ENCODE measurements at regions not wholly inside any gene's neighbourhood (a gene's known extent, or its start where the extent isn't known, plus 50 kb on each side); places are given as distances from the start of the nearest gene placed in this dataset.

DNA sequence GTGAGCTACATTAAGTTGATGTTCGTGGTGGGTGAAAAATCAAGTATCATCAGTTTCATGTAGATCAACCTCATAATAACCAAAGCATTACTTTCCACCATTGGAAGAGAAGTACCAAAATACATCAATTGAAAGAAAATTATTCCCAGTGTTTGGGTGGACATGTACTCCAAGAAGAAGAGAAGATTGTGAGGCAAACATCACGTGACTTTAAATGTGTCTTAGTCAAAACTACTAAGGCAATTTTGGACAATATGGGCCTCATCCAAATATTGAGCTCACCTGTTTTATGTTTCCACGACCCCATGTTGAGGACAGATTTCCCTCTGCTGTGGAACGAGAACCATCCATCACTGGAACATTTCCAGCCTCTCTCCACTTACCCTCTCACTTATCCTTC lies 303.0 kb upstream of the LMCD1 start:
- no peak for DNase-seq (ENCODE audit: low read depth)

DNA sequence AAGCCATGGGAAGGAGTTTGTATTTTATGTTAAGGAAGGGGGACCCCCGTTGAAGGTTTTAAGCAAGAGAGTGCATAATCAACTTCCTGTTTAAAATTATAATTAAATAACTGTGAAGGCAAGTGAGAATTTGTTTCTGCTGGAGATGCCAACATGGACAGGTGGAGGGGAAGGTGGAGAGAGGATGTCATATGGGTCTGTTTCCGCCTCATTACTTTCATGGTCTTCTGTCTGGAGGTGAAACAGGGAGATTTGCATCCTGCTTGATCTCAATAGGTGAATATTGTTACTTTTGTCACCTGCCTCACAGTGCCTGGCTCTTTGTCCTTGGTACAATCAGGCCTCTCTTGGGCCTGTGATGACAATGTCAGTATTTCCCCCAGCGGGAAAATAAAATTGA lies 300.6 kb upstream of the LMCD1 start:
- no peak for DNase-seq (ENCODE audit: low read depth)

DNA sequence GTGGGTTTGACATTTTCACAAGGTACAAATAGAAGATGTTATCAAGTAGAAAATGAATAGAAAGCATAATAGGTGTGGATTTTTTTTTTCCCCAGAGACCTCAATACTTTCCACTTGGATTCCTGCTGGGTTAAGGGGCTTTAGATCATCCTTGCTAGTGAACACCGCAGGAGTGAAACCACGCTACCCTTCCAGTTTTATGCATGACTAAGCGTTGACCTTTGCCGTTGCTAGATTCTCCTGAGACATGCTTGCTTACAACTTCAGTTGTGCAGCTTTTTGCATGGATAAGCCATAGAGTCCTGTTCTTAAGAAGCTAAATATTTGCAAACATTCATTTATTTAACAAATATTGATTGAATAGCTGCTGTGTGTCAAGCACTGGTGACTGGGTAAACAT lies 299.7 kb upstream of the LMCD1 start:
- no peak for DNase-seq (ENCODE audit: low read depth)

DNA sequence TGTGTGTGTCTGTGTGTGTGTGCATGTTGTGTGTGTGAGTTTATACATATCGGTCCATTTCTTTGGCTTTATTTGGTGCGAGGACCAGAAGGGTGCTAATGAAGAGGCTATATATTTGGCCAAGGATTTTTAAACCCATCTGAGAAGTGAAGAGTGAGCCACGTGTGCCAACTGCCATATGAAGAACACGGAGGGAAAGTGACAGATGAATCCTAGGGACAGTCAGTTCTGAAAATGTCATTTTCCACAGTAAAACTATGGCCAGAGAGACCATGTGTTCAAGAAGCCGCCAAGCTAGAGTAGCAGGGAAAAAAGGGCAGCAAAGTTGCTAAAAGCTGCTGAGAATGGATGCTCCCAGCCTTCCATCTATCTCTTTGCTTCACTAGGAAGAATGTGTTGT lies 297.3 kb upstream of the LMCD1 start:
- no peak for DNase-seq (ENCODE audit: low read depth)

DNA sequence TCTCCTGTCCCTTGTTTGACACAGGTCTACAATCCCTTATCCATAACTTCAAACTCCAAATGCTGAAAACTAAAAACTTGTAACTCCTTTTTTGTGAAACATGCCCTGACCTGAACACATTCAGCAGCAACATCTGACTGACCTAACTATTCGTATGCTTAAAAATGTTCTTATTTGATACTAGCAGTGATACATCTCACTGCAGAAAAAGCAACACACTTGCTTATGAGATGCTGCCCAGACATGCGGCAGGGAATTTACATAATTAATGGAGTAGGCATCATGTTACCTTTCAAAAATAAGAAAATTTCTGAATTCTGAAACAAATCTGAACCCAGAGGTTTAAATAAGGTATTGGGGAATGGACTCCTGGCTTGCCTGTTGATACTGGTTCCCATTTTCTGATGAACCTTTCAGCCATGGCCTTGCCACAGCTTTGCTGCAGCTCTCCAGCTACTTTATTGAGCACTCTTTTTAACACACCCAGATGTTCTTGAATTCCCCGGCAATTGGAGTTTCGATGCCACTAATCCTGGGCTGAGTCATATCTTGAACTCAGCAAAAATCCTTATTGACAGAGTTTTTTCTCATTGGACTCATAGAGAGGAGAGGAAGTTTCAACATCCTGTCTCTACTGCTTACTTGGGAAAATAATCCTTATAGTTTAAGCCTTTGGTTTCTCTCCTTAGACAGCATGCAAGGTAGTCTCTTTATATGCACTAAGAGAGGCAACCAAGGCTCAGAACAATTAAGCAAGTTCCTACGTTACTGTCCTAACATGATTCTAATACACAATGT lies 296.6 kb upstream of the LMCD1 start:
- DNase-seq (ENCODE audit: low read depth), result no peak

DNA sequence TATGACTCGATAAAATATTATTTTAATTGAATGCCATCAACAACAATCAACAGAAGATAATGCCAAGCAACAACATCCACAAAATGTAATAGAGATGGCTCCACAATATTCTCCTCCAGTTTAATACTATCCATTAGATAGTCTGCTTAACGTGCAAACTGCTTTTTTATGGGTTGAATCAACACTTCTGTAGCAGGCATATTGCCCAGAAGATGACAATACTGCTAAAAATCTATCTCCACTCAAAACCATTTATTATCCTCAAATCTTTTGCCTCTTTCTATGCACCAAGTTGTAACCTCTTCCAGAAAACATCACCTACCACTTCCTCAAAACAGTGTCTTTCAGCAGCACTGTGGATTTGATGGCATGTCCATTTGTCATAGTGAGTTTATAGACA lies 295.7 kb upstream of the LMCD1 start:
- no peak for DNase-seq (ENCODE audit: low read depth)

DNA sequence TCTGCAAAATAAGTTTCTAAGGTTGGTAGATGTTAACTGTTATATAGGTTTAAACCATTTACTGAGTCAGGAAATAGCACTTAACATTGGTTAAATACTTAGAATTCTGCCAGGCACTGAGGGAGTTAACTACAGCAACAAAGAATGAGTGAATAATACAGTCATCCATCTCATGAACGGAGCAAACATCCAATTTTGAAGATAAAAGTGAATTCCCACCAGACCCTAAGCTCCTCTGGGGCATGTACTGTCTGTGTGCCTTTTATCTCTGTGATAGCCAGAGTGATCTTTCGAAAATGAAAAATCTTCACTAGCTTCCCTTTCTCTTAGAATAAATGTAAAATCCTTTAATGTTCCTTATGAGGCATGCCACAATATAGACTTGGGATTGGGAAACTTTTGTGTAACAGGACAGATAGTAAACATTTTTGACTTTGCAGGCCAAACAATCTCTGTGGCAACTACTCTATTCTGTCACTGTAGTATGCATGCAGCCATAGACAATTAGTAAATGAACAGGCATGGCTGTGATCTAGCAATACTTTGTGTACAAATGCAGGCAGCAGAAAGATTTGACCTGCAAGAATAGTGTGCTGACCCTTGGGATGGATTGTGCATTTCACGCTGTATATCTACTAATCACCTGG lies 294.5 kb upstream of the LMCD1 start:
- DNase-seq (ENCODE audit: low read depth), result no peak

DNA sequence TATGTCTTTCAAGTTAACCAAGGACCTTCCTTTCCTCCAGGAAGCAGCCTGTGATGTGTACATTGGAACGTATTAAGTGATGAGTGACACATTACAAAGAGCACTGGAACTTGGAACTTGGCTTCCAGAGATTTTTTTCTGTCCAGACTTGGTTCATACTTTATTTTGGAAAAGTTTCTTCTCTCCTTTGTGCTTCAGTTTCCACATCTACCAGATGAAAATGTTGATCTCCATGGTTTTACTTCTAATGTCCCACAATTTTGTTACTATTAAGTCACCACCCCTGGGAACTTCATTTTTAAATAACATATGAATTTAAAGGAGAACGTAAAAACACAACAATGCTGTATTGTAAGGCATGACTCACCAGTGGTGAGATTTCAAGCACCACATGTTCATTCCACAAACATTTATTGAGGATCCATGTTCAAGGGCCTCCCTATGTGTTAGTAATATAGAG lies 290.7 kb upstream of the LMCD1 start:
- DNase-seq (ENCODE audit: low read depth), result no peak

DNA sequence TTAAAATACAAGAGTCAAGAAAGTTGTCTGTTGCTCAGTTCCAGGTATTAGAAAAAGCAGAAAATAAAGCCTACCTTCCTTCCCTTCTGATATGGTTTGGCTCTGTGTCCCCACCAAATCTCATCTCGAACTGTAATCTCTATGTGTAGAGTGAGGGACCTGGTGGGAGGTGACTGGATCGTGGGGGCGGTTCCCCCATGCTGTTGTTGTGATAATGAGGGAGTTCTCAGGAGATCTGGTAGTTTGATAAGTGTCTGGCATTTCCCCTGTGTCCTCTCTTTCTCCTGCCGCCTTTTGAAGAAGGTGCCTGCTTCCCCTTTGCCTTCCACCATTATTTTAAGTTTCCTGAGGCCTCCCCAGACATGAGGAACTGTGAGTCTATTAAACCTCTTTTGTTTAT lies 288.8 kb upstream of the LMCD1 start:
- DNase-seq (ENCODE audit: low read depth), result no peak

DNA sequence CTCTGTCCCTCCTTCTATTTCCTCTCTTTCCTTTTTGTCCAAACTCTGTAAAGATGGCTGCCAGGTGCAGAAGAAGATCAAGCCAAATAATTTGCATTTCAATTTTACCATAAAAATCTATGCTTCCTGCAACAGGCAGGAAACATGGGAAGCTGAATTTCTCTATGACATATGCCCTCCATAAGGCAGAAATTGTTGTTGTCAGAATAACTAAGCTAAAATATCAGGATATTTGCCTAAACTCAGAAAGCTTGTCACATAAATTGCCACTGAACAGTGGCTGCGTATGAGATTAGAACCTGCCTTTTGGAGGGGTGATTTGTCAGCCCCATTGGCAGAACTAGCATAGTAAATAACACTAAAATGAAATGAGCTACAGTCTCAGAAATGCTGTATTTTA lies 288.3 kb upstream of the LMCD1 start:
- no peak for DNase-seq (ENCODE audit: low read depth)

DNA sequence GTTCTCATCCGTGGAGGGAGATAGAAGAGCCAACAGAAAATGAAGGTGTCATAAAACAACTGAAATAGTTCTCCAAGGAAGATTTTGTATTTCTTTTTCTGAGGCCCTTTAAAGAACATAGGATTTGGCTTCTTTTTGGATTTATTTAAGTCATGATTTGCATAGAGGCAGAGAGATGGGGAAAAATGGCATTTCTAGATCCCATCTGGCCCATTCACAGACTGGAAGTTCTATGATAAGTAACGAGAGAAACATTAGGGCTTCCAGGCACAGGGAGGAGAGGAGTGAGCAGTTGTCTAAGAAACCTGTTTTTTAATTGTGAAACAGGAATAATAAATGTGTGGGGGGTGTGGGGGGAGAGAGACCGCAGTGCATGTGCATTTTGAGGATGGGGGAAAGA lies 285.8 kb upstream of the LMCD1 start:
- DNase-seq (ENCODE audit: low read depth), result no peak

DNA sequence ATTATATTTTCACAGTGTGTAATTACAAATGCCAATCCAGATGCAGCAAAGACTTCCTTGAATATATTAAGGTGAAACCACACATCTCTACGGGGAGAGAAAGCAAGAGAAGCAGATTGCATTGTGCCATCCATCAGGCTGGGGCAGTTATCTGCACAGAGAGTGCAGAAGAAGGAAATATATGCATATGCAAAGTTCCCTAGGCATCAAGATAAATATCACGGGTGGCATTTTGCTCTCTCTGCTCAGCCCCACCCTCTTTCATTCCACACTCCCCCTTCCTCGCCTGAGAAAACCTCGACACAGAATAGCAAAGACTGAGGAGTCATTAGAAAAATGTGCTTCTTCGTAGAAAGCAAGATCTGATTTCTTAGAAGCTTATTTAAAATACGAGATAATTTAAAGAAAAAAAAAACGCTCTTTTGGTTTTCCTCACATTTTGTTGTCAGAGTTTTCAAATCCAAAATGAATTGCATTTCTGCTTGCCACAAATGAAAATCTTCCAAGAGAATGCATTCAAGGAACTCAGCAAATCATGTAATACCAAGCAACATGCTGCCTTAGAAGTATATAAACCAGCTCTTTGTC lies 283.2 kb upstream of the LMCD1 start:
- DNase-seq (ENCODE audit: low read depth), result no peak

DNA sequence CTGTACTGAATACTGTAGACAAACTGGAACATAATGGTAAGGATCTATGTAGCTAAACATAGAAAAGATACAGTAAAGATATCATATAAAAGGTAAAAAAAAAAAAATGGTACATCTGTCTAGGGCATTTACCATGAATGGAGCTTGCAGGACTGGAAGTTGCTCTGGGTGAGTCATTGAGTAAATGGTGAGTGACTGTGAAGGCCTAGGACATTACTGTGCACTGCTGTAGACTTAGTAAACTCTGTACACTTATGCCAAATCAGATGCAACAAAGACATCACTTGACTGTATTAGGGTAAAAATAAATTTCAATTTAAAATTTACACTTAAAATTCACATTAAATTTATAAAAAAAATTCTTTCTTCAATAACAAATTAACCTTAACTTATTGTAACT lies 281.3 kb upstream of the LMCD1 start:
- DNase-seq (ENCODE audit: low read depth), result no peak

DNA sequence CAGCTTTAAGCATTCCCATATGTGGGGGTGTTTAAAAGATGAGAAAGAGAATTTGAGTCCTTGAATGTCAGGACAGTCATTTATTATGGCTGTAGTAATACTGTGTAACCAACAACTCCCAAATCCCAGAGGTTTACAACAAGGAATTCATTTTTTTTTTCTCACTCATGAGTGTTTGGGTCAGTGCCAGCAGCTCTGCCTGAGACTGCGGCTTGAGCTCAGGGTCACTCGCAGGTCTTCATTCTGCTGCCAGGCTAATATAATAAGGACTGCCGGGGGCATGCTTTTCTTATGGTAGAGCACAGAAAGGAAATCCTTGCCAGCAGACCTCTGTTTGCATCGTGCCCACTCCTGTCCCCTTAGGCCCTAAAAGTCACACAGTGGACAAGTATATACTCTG lies 277.9 kb upstream of the LMCD1 start:
- no peak for DNase-seq (ENCODE audit: low read depth)

DNA sequence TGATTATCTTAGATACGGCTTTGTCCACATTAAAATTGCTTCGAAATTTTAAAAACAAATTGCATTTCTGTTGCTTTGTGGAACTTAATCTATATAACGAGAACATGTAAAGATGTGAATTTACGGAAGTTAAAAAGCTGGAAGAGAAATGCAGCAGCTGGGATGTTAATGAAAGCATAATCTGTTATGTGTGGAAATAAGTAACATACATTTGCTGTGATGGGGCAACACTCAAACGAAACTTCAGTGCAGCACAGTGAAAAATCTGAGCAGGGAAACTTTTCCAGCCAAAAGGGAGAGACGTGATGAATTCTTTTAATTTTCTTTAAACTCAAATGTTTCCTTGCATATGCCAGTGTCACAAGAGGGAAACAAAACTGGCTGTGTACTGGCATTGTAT lies 276.7 kb upstream of the LMCD1 start:
- no peak for DNase-seq (ENCODE audit: low read depth)

DNA sequence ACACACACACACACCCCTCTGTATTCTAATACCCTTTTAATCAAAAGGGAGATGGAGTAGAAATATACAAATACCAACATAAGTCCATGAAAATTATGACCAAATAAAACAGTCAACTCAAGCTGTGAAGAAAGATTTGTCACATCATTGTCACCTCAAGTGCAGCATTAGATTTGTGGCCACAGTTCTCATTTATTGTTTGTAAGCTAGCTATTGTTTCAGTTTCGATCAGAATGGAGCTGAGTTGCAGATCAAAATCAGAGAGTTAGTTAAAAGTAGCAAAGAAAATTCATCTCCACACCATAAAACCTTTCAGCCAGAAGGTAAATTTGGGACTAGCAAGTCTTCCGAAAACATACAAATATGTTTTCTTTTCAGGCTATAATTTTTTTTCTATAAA lies 267.7 kb upstream of the LMCD1 start:
- DNase-seq (ENCODE audit: low read depth), result no peak

DNA sequence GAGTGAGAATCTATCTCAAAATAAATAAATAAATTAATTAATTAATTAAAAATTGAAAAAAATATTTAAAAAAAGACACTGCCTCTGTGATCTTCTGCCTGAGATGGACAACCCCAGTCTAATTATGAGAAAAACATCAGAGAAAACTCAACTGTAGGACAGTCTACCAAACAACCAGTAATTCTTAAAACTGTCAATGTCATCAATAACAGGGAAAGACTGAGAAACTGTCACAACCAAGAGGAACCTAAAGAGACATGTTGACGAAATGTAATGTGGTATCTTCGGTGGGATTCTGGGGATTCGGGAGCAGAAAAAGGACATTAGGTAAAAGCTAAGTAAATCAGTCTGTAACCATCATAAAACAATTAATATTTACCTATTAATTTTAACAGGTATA lies 265.4 kb upstream of the LMCD1 start:
- DNase-seq (ENCODE audit: low read depth), result no peak

DNA sequence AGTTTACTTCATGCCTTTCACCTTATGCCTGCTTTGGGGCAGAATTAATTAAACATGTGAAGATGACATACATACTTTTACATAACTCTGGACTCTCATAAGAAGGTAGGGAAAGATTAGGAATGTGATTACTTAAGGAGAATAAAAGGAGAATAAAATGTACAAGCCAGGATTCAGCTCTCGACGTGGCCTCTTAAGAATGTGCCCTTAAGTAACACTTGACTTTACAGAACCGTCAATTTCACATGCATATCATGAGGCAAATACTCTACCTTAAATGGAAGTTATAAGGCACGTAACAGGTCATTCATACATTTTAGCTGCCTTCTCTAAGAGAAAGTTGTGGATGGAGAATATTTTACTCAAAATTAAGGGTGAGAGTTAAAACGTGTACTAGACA lies 263.7 kb upstream of the LMCD1 start:
- no peak for DNase-seq (ENCODE audit: low read depth)

DNA sequence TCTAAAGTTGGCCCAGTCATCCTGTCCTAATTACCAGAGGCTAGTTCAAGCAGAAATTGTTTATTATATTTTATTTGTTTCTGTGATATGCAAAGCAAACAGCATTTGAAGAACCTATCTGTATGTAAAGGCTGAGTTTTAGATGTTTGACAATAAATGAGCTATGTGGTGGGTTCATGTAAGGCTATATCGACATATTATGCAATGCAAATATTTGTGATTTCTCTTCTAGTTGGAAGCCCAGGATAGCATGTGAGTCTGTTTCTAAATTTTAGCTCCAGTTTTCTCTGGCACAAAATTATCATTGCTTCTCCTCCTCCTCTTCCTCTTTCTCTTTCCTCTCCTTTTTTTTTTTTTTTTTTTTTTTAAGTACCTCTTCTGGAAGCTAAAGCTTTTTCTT lies 263.2 kb upstream of the LMCD1 start:
- DNase-seq (ENCODE audit: low read depth), result no peak

DNA sequence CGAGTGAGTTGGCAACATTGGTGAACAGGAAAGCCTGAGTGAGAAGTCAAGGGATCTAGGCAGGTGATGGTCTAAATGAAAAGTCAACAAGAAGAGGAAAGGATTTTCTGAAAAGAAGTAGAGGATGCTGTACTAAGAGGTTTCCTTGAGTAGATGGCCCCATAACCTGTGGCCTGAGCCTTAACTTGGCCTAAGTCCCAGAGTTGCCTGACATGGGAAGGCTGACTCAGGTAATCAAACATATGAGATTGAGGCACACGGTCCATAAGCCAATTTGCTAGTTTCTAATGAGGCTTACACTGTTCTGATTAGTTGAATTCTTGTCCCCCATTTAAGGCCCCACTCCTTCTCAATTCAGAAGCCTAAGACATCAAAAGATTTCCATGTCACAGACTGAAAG lies 262.5 kb upstream of the LMCD1 start:
- no peak for DNase-seq (ENCODE audit: low read depth)

DNA sequence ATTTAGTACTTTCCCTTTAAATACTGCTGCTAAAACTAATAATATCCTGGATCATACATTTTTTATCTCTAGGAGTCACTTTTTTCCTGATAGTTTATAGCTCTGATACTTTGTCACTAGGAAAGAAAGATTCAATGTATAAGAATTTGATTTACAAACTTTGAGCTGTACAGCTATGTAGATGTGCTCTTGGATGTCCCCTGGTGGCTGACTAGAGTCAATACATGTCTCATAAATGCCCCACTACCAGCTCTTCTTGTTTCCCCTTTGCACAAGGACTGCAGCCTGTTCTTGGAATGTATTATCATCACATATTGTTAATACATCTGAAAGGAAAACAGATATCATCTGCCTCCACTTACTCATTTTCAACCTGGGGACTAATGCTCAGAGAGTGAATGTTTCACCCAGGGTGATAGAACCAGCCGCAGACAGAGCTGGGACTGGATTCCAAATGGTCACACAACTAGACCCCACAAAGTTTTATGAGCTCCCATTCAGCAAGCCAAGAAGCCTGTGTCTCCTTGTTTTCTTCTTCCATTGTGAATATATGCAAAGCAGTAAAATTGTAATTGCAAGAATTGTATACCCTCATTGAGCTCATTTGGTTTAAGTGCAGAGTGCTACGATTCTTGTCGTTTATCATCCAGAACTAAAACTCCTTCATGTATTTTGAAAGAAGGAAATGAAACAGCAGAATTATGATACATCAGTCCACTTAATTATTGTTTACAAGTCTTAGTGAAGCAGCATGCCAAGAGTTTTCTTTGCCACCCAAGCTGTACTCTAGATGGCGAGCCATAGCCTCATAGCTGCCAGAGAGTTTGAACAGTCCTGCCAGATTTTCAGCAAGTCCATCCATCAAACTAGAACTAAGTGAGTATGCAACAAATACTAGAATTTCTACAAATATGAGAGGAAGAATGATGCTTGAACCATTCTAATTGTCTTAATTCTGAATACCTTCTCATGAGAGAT lies 261.6 kb upstream of the LMCD1 start:
- no peak for DNase-seq (ENCODE audit: low read depth)

DNA sequence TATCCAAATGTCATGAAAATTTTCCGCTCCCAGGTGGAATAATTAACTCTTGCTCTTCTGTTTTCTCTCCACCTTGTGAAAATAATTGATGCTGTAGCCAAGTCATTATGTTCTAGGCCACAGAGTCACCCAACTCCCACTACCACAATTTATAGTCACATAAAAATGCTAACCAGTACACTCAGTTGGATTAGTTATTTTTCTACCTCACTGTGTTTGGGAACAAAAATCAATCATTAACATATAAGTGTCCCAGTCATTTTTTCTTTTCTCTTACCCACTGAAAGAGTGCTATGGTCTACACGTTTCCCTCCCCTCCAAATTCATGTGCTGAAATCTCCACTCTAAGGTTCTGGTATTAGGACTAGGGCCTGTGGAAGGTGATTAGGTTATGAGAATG lies 255.6 kb upstream of the LMCD1 start:
- DNase-seq (ENCODE audit: low read depth), result no peak
